ENCODE measurements at regions not wholly inside any gene's neighbourhood (a gene's known extent, or its start where the extent isn't known, plus 50 kb on each side); places are given as distances from the start of the nearest gene placed in this dataset.

DNA sequence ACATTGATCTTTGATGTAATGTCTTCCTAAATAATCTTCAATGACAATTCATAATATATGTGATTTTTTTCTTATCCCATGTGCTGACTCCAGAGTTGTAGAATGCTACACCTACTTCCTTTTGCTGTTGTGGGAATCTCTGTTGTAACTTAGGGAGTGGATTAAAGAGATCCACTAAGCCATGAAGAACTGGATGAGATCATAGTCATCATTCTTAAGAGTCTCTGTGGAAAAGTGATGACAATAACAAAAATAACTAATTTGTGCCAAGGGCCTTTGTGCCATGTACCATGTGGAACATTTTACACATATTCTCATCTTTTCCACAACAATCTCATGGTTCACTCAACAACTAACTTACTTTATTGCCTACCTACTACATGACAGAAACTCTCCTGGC lies 162.9 kb upstream of the PDZRN3 start:
- peaks cover 12 to 13% of the 10 kb centered on the region in 2 experiments for H3K4me1 ChIP-seq (ENCODE audit: control insufficient read depth in 1 of 2, insufficient read depth in 2 of 2, low read depth in 1 of 2, low read length in 1 of 2)
- no peaks in the 10 kb centered on the region for H3K36me3 ChIP-seq (replicated peaks in 1 of 2; ENCODE audit: control insufficient read depth in 1 of 2, insufficient read depth in 2 of 2, low read length in 1 of 2)
- CTCF ChIA-PET = no interaction called here
- no peak for TF ChIP-seq MXI1 (IDR thresholded peaks at IDR 0.05; ENCODE audit: low read depth, low read length)
- DNase-seq = no peak
- no peaks in the 10 kb centered on the region for H3K9me3 ChIP-seq
- no peak overlapping the region for H3K4me3 ChIP-seq (ENCODE audit: low read depth in 2 of 2, low read length in 1 of 2)
- H2AFZ ChIP-seq (ENCODE audit: low read depth) = no peak overlapping the region
- no peaks in the 10 kb centered on the region for H4K20me1 ChIP-seq (ENCODE audit: insufficient read depth)
- peak overlapping the region; percentile 65; the same call in 1 of the 2 replicates for H3K4me2 ChIP-seq
- peak overlapping the region in 1 of 2 experiments; percentile 98; a peak in 3 of 4 replicates for H3K27ac ChIP-seq (ENCODE audit: low read depth in 2 of 2, low read length in 1 of 2)
- POLR2A ChIA-PET = no interaction called here
- H3F3A ChIP-seq (replicated peaks; ENCODE audit: insufficient read depth) = peaks cover 37% of the 10 kb centered on the region
- no peaks in the 10 kb centered on the region for H3K27me3 ChIP-seq (ENCODE audit: insufficient read depth)
- H3K9ac ChIP-seq = no peak overlapping the region
- H3K9me2 ChIP-seq = no peaks in the 10 kb centered on the region
- H3K79me2 ChIP-seq (ENCODE audit: insufficient read depth) = no peaks in the 10 kb centered on the region

- Histone ChIP-seq H2AFZ (ENCODE audit: low read depth) (no peak overlapping the region; the same call in 1 of the 2 replicates), H3K79me2 (ENCODE audit: insufficient read depth) (no peaks in the 10 kb centered on the region), H3K36me3 (replicated peaks in 1 of 2; ENCODE audit: control insufficient read depth in 1 of 2, insufficient read depth in 2 of 2, low read length in 1 of 2) (no peaks in the 10 kb centered on the region), H3K4me3 (ENCODE audit: low read depth in 2 of 2, low read length in 1 of 2) (no peak overlapping the region), H3K9ac (peak overlapping the region; percentile 59), H3F3A (replicated peaks; ENCODE audit: insufficient read depth) (peaks cover 37% of the 10 kb centered on the region), H3K27ac (ENCODE audit: low read depth in 2 of 2, low read length in 1 of 2) (peak overlapping the region; percentile 62 to 98; a peak in 3 of 4 replicates), H3K9me2 (no peaks in the 10 kb centered on the region), H3K9me3 (no peaks in the 10 kb centered on the region), H3K27me3 (ENCODE audit: insufficient read depth) (no peaks in the 10 kb centered on the region), H3K4me1 (ENCODE audit: control insufficient read depth in 1 of 2, insufficient read depth in 2 of 2, low read depth in 1 of 2, low read length in 1 of 2) (peaks cover 12 to 13% of the 10 kb centered on the region in 2 experiments), H4K20me1 (ENCODE audit: insufficient read depth) (no peaks in the 10 kb centered on the region), H3K4me2 (peak overlapping the region; percentile 65)
- ChIA-PET CTCF (no interaction called here), POLR2A (no interaction called here)
- DNase-seq = no peak
- WGBS (ENCODE audit: low lambda C conversion rate) = 17% methylated on average over 1 of the region's 1 CpG
- no peak for TF ChIP-seq NFIC (IDR thresholded peaks at IDR 0.05; ENCODE audit: borderline replicate concordance)
- no peak for TF ChIP-seq PBX3 (IDR thresholded peaks at IDR 0.05)
- no peak for TF ChIP-seq TAF1 (IDR thresholded peaks at IDR 0.05; ENCODE audit: borderline replicate concordance, low read depth, low read length)
- no peak for TF ChIP-seq RCOR1 (IDR thresholded peaks at IDR 0.05; ENCODE audit: low read length)
- TF ChIP-seq FOSL2 (IDR thresholded peaks at IDR 0.05; ENCODE audit: borderline replicate concordance, low read depth) = no peak
- no peak for TF ChIP-seq JUND (IDR thresholded peaks at IDR 0.05)
Observed at GRCh38 chr3:73786998-73787397, 162.3 kb upstream of the PDZRN3 start.

DNA sequence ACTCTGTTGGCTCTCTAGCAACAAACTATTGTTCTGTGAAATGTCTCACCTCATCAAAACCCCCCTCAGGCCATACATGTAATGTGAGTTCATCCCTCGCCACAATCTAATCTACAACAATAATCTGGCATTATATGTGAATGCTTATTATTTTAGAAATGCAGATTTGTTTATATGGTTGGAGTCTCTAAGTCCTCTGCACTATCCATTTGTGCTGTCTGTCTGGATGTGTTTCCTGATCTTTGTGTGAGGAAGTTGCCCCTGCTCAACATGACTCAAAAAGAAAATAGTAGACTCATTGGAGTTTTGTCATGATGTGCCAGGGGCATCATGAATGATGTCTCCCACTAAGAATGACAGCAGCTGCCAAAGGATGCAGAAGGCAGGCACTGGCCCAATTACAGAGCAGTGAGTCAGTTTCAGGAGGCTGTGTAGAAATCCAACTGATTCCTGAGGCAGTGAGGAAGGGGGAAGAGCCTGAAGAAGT lies 161.6 kb upstream of the PDZRN3 start:
- H3K79me2 ChIP-seq (ENCODE audit: insufficient read depth) = no peaks in the 10 kb centered on the region
- peak overlapping the region; percentile 62 for H3K9ac ChIP-seq
- no peaks in the 10 kb centered on the region for H3K36me3 ChIP-seq (replicated peaks in 1 of 2; ENCODE audit: control insufficient read depth in 1 of 2, insufficient read depth in 2 of 2, low read length in 1 of 2)
- no peaks in the 10 kb centered on the region for H3K9me3 ChIP-seq
- H3K27ac ChIP-seq (ENCODE audit: low read depth in 2 of 2, low read length in 1 of 2) = peak overlapping the region; percentile 62 to 98; a peak in 3 of 4 replicates
- H3K27me3 ChIP-seq (ENCODE audit: insufficient read depth) = no peaks in the 10 kb centered on the region
- H3K9me2 ChIP-seq = no peaks in the 10 kb centered on the region
- DNase-seq = no peak
- no peak overlapping the region for H2AFZ ChIP-seq (ENCODE audit: low read depth)
- 0 out of 4 replicates have a peak overlapping the region, but pooled peaks of 1 of the 2 experiments have one; percentile 33 for H3K4me3 ChIP-seq (ENCODE audit: low read depth in 2 of 2, low read length in 1 of 2)
- peaks cover 37% of the 10 kb centered on the region for H3F3A ChIP-seq (replicated peaks; ENCODE audit: insufficient read depth)
- peak overlapping the region; percentile 65 for H3K4me2 ChIP-seq
- peaks cover 12 to 13% of the 10 kb centered on the region in 2 experiments for H3K4me1 ChIP-seq (ENCODE audit: control insufficient read depth in 1 of 2, insufficient read depth in 2 of 2, low read depth in 1 of 2, low read length in 1 of 2)
- CTCF ChIA-PET = no interaction called here
- POLR2A ChIA-PET = no interaction called here
- 12% methylated on average over 1 of the region's 1 CpG for WGBS (ENCODE audit: low lambda C conversion rate)
- no peaks in the 10 kb centered on the region for H4K20me1 ChIP-seq (ENCODE audit: insufficient read depth)
- TF ChIP-seq, protein P1, sequence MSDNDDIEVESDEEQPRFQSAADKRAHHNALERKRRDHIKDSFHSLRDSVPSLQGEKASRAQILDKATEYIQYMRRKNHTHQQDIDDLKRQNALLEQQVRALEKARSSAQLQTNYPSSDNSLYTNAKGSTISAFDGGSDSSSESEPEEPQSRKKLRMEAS (IDR thresholded peaks at IDR 0.05; ENCODE audit: low read depth) = peak; percentile 45; the same call in 1 of the 2 replicates
- peak; percentile 97 for TF ChIP-seq NFIC (IDR thresholded peaks at IDR 0.05; ENCODE audit: borderline replicate concordance)
- no peak for TF ChIP-seq RAD21 (IDR thresholded peaks at IDR 0.05; ENCODE audit: low read length)
- TF ChIP-seq FOXM1 (IDR thresholded peaks at IDR 0.05; ENCODE audit: low read depth) = peak; percentile 91
- no peak for TF ChIP-seq EZH2phosphoT487 (IDR thresholded peaks at IDR 0.05; ENCODE audit: borderline replicate concordance, low read depth)
- TF ChIP-seq FOXJ3 (CRISPR knock-in tag; IDR thresholded peaks at IDR 0.05) = no peak
- TF ChIP-seq POLR2AphosphoS5 (IDR thresholded peaks at IDR 0.05; ENCODE audit: low read depth, low read length) = peak; percentile 47; the same call in 1 of the 2 replicates
- TF ChIP-seq USF1 (IDR thresholded peaks at IDR 0.05; ENCODE audit: borderline replicate concordance, low read depth) = no peak
- no peak for TF ChIP-seq GATA2 (CRISPR knock-in tag; IDR thresholded peaks at IDR 0.05)
- peak; percentile 96 for TF ChIP-seq JUND (IDR thresholded peaks at IDR 0.05)
- peak; percentile 28; the same call in 1 of the 2 replicates for TF ChIP-seq TAF1 (IDR thresholded peaks at IDR 0.05; ENCODE audit: borderline replicate concordance, low read depth, low read length)
- TF ChIP-seq TEAD4 (IDR thresholded peaks at IDR 0.05; ENCODE audit: borderline replicate concordance, insufficient read depth) = peak; percentile 89
- TF ChIP-seq TCF12 (IDR thresholded peaks at IDR 0.05) = peak; percentile 97
- peak; percentile 84; the same call in 1 of the 2 replicates for TF ChIP-seq MEF2A (IDR thresholded peaks at IDR 0.05; ENCODE audit: borderline replicate concordance, low read depth)
- TF ChIP-seq IRF3 (IDR thresholded peaks at IDR 0.05; ENCODE audit: low read depth, low read length) = no peak
- TF ChIP-seq FOSL2 (IDR thresholded peaks at IDR 0.05; ENCODE audit: borderline replicate concordance, low read depth) = peak; percentile 89
- TF ChIP-seq SIN3A (IDR thresholded peaks at IDR 0.05; ENCODE audit: borderline replicate concordance, low read depth, low read length) = peak; percentile 79; the same call in 1 of the 2 replicates
